ENCODE measurements at regions not wholly inside any gene's neighbourhood (a gene's known extent, or its start where the extent isn't known, plus 50 kb on each side); places are given as distances from the start of the nearest gene placed in this dataset.
"Not testable (repeated sequence)": the region's sequence is repeated elsewhere in the genome, so short reads cannot be mapped to it uniquely, and the experiment has no call there.

DNA sequence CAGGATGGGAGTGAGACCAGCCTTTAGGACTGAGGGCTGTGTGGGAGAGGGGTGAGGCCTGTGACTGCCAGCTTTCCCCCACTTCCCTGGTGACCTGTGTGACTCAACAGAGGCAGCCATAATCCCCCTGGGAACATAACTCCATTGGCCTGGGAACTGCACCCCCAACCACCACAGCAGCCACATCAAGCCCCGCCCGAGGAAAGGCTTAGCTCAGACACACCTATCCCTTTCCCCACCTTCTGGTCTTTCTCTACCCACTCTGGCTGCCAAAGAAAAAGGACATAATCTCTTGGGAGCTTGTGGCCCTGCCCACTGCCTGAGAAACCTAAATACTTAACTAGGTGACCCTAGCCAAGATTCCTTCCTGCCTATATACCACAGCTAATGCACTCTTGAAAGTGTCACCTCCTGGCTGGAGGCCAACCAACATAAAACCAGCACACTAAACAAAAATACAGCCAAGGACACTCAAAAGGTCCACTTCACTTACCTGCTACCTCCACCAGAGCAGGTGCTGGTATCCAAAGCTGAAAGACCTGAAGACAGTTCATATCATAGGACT, 406.6 kb upstream of the CAMK1G start:
- DNase-seq (ENCODE audit: low read depth), result no peak

DNA sequence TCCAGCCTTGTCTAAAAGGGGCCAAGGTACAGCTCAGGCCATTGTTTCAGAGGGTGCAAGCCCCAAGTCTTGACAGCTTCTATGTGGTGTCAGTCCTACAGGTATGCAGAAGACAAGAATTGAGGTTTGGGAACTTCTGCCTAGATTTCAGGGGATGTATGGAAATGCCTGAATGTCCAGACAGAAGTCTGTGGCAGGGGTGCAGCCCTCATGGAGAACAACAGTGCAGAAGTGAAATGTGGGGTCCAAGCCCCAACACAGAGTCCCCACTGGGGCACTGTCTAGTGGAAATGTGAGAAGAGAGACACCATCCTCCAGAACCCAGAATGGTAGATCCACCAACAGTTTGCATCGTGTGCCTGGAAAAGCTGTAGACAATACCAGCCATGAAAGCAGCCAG, 400.3 kb upstream of the CAMK1G start:
- no peak for DNase-seq (ENCODE audit: low read depth)

DNA sequence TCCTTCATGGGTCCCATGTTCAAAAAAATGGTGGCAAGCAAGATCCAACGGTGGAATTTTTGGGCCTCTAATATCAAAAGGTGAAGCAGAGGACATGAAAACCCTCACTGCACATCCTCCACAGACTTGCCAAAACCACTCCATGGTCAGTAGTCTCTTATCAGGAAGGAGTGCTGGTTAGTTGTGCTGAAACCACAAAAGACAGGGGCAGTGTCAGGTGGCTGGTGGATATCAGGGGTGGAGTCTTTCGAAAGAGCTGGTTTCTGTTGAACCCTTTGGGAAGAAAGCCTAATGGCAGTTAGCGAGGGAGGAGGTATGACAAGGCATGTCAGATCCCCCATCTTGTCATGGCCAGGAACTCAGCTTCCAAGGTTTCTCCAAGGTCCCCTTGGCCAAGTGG, 395.9 kb upstream of the CAMK1G start:
- no peak for DNase-seq (ENCODE audit: low read depth)

DNA sequence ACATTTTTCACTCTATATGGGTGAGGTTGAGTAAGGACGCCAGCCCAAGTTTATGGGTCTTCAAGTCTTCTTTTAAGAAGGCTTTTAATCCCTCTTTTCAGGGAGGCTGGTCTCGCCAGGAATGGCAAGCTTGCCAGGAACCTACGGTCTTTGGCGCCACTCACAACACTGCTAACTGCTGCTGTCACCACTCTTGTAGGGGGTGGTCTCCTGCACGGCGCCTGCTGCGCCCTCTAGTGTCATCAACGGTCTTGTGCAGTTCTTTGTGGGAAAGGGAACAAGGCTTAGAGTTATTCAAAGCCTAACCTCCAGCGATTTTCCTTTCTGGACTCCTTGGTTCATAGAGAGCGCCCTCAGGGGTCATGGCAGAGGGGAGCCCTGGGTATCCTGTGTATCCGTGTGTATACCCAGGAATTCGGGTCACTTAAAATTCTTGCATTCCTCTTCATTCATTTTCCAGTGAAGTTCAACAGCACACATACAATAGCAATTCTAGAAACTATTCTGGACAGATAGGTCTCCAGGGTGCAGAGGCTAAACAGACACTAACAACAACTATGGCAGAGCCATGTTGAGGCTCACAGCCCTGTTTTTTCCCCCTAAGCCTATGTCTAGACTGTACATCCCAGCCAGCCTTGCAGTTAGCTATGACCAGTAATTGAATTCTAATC, 392.8 kb upstream of the CAMK1G start:
- no peak for DNase-seq (ENCODE audit: low read depth)

DNA sequence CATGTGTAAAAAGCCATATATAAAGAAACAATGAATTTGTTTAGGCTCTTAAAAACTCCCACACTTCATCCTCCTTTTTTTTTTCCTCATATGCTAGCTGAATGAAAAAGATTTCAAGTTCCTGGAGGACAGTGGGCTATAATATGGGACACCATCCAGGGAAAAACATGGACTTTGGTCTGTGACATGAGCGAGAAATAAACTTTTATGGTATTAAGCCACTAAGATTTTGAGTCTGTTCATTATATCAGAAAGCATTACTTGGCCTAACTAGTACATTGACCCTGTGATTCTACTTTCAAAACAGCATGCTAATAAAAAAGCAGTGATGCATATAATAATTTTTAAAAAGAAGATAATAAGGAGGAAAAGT, 392.3 kb upstream of the CAMK1G start:
- no peak for DNase-seq (ENCODE audit: low read depth)

DNA sequence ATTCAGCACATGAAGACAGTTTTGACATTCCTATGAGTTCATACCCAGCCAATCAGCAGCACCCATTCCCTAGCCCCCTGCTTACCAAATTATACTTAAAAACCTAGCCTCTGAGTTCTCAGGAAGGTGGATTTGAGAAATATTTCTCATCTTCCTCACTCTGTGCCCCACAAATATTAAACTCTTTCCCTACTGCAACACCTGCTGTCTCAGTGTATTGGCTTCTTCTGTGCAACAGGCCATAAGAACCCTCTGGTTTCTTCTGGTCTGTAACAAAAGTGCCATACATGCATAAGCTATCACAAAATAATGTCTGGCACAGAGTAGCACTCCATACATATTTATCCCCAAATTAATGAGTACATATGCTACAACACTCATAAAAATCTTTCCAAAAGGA, 387.4 kb upstream of the CAMK1G start:
- DNase-seq (ENCODE audit: low read depth), result no peak

DNA sequence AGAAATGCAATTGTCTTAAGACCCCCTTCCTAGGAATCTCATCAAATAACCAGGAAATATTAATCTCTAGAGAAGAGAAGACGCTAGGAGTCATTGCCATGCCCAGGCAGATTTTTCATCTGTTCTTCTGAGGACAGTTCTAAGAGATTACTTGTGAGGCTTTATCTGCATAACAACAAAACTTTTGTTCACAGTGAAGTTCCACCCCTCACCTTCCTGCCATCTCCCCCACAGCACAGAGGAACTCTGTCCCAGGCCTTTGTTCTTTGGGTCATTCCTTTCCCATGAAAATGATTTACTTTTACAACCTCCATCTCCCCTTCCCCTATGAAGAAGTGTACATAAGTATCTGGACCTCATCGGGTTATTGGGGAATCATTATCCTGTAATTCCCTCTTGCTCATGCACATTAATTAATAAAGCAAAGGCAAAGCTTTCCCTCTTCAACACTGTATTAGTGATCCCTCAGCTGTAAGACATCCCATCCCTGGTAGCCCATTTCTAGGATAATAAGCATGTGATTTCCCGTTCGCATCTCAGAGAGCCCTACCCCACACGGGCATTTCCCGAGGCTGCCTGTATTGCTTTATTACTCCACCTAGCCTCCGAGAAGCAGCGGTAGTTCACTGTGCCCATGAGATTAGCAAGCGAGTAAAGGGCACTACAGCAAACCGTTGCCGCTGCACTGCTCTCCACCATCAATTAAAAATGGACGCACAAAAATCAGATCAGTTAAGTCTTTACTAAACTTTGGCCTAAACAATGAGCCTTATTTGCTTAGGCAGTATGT, 384.4 kb upstream of the CAMK1G start:
- DNase-seq (ENCODE audit: low read depth), result no peak

DNA sequence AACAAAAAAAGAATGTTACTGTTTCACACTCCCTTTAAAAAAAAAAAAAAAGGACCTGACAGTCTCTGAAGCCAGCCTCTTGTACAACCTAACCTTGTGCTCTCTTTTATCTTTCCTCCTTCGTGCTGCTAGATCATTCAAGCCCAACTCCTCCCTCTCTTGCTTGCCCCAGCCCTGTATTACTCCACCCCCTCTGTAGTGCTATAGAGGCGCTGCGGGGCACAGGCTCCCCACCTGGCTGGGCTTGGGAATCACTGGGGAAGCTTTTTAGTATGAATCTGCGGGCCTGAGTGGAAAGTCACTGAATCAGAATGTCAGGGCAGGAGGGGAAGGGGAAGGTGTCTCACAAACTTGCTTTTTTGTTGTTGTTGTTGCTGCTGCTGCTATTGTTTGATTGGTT, 383.7 kb upstream of the CAMK1G start:
- no peak for DNase-seq (ENCODE audit: low read depth)

DNA sequence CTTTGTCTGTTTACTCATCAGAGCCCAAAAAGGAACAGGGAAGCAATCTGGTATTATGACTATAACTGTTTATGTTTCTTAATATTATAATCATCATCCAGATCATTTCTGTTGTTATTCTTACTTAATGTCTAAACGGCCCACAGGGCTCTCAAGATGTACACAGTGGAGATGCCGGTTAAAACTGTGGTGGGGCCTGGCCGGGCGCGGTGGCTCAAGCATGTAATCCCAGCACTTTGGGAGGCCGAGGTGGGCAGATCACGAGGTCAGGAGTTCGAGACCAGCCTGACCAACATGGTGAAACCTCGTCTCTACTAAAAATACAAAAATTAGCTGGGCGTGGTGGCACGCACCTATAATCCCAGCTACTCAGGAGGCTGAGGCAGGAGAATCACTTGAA, 381.2 kb upstream of the CAMK1G start:
- DNase-seq (ENCODE audit: low read depth), result not testable (repeated sequence)

DNA sequence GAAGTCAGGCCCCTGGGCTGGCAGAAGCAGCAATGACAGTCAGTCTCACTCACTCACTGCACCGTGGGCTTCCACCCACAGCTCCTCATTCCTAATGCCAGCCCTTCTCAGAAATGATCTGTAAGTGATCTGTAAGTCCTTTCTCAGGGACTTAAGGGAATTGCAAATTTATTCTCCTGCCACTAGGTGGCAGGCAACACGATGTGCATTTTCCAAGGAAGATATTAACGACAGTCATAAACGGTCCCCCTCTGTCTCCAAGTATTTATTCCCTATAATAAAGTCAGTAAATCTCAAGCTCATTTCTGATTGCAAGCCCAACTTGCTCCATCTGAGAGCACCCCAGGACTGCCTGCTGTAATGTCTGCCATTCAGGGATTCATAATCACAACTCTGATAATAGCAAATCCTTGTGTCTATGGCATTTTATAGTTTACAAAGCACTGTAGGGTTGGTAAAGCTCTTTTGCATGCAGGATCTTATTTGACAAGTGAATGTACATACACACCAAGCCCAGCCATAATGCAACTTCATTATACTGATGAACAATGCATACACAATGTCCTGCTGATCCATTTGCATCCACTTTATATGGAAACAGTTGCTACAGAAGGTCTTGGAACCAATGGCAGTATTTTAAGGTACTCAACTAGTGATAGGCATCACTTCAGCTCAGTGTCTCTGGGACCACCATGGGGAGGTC, 380.5 kb upstream of the CAMK1G start:
- DNase-seq (ENCODE audit: low read depth), result no peak

DNA sequence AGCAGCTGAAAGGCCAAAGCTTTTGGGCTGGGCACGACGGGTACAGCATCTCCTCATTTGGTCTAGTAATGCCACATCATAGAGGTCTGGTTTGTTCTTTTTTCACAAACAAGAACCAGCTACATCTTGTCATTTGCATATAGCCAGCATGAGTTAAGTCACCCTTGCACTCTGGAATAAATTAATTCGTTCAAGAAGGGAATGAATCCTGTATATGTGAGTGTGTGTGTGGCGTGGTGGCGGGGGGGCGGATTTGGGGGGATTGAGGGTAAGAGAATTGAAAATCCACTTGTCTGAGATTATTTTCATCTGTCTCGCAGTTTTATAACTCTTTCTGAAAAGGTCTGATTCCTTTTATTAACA, 380.0 kb upstream of the CAMK1G start:
- no peak for DNase-seq (ENCODE audit: low read depth)

DNA sequence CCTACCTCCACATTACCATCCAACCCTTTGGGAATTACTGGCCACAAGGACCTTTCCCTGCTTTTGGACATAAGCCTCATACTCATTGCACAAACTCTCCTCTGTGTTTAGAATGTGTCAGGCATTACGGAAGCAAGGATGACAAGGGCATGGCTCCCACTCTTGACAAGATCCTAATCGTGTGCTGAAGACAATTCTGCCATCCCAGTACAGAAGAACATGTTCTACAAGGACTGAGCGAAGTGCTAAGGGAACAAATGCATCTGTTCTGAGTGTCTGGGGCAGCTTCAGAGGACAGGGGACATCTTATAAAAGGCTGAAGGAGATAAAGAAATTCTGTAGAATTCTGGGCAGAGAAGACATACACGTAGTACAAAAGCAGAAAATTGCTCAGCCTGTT, 378.5 kb upstream of the CAMK1G start:
- DNase-seq (ENCODE audit: low read depth), result no peak

DNA sequence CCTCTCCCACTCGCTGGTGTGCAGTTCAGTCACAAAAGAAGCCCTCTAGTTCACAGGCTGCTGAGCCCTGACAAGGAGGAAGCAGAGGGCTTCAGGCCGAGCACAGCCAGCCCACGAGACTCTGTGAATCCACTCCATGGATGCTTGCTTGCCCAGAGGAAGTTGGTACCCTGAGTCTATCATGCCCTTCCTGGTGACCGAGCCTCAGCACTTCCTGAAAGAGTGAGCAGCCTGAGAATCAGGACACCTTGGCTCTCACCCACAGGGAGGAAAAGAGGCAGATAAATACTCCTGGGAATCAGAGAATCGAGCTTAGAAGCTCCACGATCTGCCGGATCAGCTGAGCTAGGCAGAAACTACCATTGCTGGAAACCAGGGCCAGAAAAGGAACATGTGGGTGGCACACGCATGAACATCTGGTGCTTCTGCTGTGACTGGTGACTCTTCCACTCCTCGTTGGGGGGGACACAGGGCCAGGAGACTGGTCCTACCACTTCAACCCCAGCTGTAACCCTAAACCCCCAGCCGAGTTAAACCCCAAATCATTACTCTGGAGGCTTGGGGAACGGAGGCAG, 376.3 kb upstream of the CAMK1G start:
- DNase-seq (ENCODE audit: low read depth), result no peak

DNA sequence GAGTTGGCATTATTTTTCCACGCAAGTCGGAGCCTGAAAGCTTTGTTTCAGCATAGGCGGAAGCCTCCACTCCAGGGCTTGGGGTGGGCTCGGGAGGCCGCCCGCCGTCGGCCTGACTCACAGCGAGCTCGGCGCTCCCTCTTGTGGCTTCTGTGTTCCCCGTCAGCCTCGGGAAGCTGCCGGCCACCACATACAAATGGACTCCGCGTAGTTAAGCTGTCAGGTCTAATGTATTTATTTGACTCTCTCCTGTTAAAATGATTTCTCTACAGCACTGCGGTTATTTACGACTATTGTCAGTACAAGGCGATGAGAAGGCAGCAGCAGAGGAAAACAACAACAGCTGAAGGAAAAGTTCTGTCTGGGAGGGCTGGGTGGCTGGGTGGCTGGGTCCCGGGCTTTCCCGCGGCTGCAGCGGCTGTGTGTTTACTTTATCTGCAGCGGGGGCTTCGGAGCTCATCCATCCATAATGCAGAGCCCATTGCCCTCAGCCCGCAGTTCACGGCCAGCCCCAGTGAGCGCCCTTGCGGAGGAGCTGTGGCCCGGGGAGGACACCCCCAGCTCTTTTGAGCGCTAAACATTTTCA, 375.7 kb upstream of the CAMK1G start:
- DNase-seq (ENCODE audit: low read depth), result no peak

DNA sequence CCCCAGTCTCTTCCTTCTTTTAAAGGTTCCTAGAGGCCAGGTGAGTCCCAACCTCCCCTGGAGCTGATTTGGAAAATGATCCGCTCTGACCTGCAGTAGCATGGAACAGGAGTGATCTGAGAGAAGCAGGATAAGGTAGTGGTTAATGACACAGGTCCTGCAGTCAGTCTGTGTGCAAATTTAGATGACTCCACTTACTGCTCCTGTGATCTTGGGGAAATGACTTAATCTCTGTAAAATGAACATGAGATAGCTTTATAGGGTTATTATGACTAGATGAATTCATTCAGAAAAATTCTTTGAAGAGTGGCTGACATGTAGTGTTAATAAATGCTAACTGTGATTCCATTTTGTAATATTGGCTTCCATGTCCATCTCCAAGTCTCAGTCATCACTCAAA, 374.9 kb upstream of the CAMK1G start:
- no peak for DNase-seq (ENCODE audit: low read depth)

DNA sequence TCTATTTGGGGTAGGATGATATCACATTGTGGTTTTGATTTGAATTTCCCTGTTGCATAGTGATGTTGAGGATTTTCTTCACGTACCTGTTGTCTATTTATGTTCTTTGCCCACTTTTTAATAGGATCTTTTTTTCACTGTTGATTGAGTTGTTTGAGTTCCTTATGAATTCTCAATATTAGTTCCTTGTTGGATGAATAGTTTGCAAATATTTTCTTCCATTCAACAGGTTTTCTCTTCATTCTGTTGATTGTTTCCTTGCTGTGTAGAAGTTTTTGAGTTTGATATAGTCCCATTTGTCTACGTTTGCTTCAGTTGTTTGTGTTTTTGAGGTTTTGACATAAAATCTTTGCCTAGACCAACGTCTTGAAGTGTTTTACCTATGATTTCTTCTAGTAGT, 369.5 kb upstream of the CAMK1G start:
- DNase-seq (ENCODE audit: low read depth), result no peak

DNA sequence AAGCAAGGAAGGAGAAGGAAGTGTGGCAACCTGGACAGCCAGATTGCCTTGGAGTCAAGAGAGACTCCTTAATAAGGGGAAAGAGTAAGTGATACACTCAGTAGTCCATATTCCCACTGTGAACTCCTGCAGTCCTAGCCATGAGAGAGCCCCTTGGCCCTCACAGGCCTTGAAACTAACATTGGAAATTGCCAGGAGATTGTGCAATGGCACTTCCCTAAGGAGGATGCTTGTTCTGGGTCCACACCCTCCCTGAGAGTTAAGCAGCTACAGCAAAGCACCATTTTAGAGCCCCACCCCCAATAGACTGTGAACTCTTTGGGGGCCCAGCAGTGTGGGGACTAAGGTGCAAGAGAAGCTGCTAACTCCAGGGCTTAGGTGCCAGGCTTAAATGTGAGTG, 367.7 kb upstream of the CAMK1G start:
- DNase-seq (ENCODE audit: low read depth), result no peak

DNA sequence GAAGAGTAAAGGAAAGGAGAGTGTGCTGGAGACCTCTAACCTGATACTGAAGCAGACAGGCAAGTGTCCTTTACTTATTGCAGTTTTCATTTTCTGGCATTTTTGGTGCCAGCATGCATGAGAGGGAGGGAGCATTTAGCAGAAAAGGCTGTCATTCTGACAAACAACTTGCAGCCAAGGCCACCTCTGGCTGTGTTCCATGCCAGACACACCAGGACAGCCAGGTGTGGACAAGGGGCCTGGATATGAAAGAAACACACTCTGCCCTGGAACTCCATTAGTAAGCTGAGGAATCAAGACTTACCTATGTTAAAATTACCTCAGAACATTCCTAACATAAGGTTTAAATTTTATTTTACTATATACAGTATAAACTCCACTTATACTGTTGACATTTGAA, 365.4 kb upstream of the CAMK1G start:
- no peak for DNase-seq (ENCODE audit: low read depth)

DNA sequence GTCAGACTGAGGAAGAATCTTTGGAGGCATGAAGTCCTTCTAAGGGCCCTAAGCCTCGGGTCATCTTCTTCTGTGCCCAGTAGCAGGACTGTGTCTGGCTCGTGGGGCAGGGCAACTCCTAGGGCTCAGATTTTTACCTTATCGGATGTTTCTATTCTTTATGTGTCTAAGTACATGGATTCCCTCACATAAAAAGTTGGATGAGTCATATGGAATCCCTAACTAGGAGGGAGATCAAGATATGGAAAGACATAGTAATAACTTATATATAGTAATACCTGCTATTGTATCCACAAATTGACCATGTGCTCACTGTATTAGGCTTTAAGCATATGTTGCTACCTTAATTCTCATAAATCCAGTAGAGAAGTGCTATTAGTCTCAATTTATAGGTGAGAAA, 364.5 kb upstream of the CAMK1G start:
- DNase-seq (ENCODE audit: low read depth), result no peak

DNA sequence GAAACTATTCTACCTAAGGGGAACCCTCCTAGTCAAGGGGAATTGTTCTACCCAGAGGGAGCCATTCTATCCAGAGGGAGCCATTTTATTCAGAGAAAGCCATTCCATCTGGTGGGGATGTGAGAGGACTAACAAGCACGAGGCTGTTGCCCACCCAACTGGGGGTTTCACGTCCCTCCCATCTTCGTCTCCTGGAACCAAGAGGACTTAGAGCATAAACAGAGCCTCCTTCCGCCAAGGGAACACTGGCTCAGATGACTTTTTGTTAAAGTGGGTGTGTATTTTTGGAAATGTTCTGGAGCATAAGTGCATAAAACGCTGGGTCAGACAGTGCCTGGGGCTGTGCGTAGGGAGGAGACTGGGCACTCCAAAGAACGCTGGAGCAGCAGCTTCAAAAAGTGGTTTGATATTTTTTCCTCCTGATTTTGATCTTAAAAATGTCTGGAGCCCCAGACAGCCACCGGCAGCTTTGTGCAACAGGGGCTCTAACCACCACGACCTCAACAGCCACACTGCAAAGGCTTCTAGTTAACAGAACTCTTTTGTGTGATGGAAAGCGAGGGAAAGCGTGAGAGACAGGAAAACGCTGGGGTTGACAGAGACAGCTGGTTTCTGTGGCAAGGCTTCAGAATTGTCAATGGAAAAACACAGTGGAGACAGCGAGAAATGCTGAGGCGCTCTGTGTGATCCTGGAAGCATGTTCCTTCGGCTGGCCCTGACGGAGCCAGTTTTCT, 363.6 kb upstream of the CAMK1G start:
- DNase-seq (ENCODE audit: low read depth), result no peak

DNA sequence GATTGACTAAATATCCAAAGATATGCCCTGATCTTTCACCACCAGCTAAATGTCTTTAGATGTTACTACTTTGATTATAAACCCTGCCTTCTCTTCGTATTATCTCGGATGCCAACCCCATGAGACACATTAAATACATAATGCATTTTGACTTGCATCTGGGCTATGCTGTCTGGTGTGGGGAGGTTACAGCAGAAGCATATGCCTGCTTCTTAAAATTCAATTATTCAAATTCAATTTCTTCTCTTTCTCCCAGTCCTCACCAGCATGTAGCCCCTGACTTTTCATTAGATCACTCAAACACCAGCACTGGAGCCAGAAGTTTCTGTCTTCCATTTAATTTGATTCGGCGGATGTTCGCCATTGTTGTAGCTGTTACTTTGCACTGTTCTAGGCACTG, 360.7 kb upstream of the CAMK1G start:
- no peak for DNase-seq (ENCODE audit: low read depth)

DNA sequence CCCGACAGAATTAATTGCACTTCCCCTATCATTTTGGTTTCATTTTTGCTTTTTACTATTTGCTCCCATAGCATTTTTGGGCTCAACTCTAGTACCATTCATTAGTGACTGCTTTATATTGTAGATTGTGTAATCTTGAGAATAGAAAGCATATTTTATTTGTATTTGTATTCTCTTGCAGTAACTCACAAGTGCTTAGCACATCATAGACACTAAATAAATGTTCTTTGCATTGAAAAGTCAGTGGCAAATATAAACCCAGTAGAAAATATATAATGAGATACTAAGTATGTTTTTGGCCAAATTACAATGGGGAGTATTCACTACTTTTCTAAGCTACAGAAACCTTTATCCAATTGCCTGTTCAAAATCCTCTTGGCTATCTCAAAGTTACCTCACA, 359.7 kb upstream of the CAMK1G start:
- no peak for DNase-seq (ENCODE audit: low read depth)
